Motor neuron (in vitro differentiated cells): ENCODE measurements at regions not wholly inside any gene's neighbourhood (a gene's known extent, or its start where the extent isn't known, plus 50 kb on each side); places are given as distances from the start of the nearest gene placed in this dataset.
"Not testable (repeated sequence)": the region's sequence is repeated elsewhere in the genome, so short reads cannot be mapped to it uniquely, and the experiment has no call there.

Source experiments
- ATAC-seq, 8 experiments: fragments of 200-7000 bp; cut with Tn5 transposase; replicated peaks in 6 of 8; 2 replicates each; pipeline ENCODE4 v1.8.0; 2021; ENCODE audit warnings: mild to moderate bottlenecking in 8 of 8, moderate library complexity in 8 of 8
- H3K27ac ChIP-seq, 2 donors: fragments of 250-450 bp; sonication (Bioruptor Pico); 2 replicates each; pipeline ENCODE4 v1.9.0; 2021; ENCODE audit warnings: antibody characterized with exemption in 2 of 2, mild to moderate bottlenecking in 2 of 2, moderate library complexity in 1 of 2
- H3K4me1 ChIP-seq, 2 donors: fragments of 250-450 bp; sonication (Bioruptor Pico); replicated peaks in 1 of 2; 2 replicates each; pipeline ENCODE4 v1.6.1; 2021; ENCODE audit warnings: antibody characterized with exemption in 2 of 2, mild to moderate bottlenecking in 2 of 2, moderate library complexity in 1 of 2
- H3K4me3 ChIP-seq, 5 donors: fragments of 250-450 bp; sonication (Bioruptor Pico); 2 replicates each; pipeline ENCODE4 v1.9.0; 2021; ENCODE audit warnings: antibody characterized with exemption in 5 of 5, mild to moderate bottlenecking in 5 of 5, moderate library complexity in 4 of 5
- WGBS, 10 experiments: fragments of 450-650 bp; shearing (Covaris generic); methylation state at CpG; one replicate each; pipeline ENCODE4 v1.0.0; 2022; 5-methylcytosine and 5-hydroxymethylcytosine counted together
- in situ Hi-C, 9 experiments: fragments of 400-800 bp; cut with MboI; loops; one replicate each; pipeline ENCODE4 v1.15.0; 2021; ENCODE audit warnings: low sequenced_read_pairs in 9 of 9, low pct_unique_long_range_greater_than_20kb in 2 of 9; ENCODE audit not compliant: unreplicated experiment in 9 of 9

- 75 to 100% (median 100%) methylated on average over 1 of the region's 1 CpG; no CpG with 5 or more reads in 2 of the 10 experiments for WGBS, 10 experiments
- ATAC-seq, result no peak
- Histone ChIP-seq H3K4me1 (no peaks in the 10 kb centered on the region), H3K4me3 (no peak overlapping the region), H3K27ac (no peak overlapping the region)
- in situ Hi-C loops, result no loop called here
Observed at GRCh38 chr3:152213938-152214337, 54.8 kb upstream of the MBNL1 start.

- ATAC-seq, H3K4me3 ChIP-seq, H3K4me1 ChIP-seq, H3K27ac ChIP-seq, in situ Hi-C loops: not testable (repeated sequence)
- 90 to 100% (median 100%) methylated on average over 1 to 5 of the region's 34 CpGs; no CpG with 5 or more reads in 2 of the 10 experiments for WGBS, 10 experiments
Observed at GRCh38 chr3:152216960-152217865, 51.5 kb upstream of the MBNL1 start.

- Histone ChIP-seq H3K4me1 (peaks cover 0 to 7% of the 10 kb centered on the region in 2 donors), H3K27ac (no peak overlapping the region), H3K4me3 (no peak overlapping the region)
- in situ Hi-C loops, result no loop called here
- ATAC-seq, result no peak
- 50 to 100% (median 94%) methylated on average over 1 of the region's 1 CpG; no CpG with 5 or more reads in 2 of the 10 experiments for WGBS, 10 experiments
Observed at GRCh38 chr3:152218602-152219001, 50.1 kb upstream of the MBNL1 start.
